ENCODE measurements at regions not wholly inside any gene's neighbourhood (a gene's known extent, or its start where the extent isn't known, plus 50 kb on each side); places are given as distances from the start of the nearest gene placed in this dataset.

DNA sequence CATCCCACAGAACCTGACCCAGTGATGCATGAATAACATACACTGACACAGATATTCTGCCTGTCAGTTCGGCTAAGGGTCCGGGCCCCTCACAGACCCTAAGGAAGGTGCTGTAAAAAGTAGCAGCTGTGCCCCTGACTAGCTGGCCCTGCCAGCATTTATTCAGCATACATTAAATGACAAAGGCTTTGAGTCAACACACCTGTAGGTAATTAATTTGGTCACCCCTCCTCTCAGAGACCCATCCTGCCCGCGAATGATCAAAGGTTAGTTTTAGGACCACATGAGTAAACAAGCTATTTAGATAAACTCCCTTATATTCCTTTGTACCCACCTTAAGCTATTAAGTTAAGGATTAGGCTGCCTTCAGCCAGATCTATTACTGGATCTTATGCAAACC, 429.0 kb upstream of the NWD2 start:
- H3K27ac Mint-ChIP-seq, result no peak overlapping the region
- no peaks in the 10 kb centered on the region for H3K9me3 Mint-ChIP-seq
- no peak overlapping the region for H3K4me3 Mint-ChIP-seq
- H3K36me3 Mint-ChIP-seq, result no peaks in the 10 kb centered on the region
- intact Hi-C loops (cut with micrococcal nuclease), result no loop called here
- no peaks in the 10 kb centered on the region for H3K4me1 Mint-ChIP-seq (ENCODE audit: low read depth)
- ChIA-PET CTCF (no interaction called here), POLR2A (no interaction called here)
- H3K27me3 Mint-ChIP-seq, result no peaks in the 10 kb centered on the region
- no peak for DNase-seq

GRCh38 chr4:36823199-36823967, 421.2 kb upstream of the NWD2 start:
- no peaks in the 10 kb centered on the region for H3K4me1 Mint-ChIP-seq (ENCODE audit: low read depth)
- ChIA-PET CTCF (no interaction called here), POLR2A (no interaction called here)
- DNase-seq, result no peak
- H3K27me3 Mint-ChIP-seq, result no peaks in the 10 kb centered on the region
- peaks cover 4% of the 10 kb centered on the region for H3K9me3 Mint-ChIP-seq
- no peak overlapping the region for H3K27ac Mint-ChIP-seq
- H3K4me3 Mint-ChIP-seq, result no peak overlapping the region
- H3K36me3 Mint-ChIP-seq, result no peaks in the 10 kb centered on the region
- intact Hi-C loops (cut with micrococcal nuclease), result no loop called here

DNA sequence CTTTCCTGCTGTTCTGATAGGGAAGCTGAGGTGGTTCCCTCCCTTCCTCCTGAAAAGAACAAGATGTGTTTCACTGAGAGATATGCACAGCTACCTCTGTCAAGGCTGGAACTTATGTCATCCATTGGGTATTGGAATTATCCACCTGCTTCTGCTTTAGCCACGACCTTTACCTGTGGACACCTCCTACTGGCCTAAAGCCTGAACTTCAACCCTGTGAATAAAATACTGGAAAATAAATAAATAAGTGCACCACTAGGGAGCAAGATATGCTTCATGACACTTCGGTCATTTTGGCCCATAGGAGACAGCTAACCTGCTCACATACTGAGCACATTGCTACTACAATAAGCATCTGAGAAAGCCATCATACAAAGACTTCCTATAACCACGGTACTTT, 419.9 kb upstream of the NWD2 start:
- ChIA-PET CTCF (no interaction called here), POLR2A (no interaction called here)
- DNase-seq, result no peak
- peaks cover 4% of the 10 kb centered on the region for H3K9me3 Mint-ChIP-seq
- intact Hi-C loops (cut with micrococcal nuclease), result no loop called here
- H3K4me1 Mint-ChIP-seq (ENCODE audit: low read depth), result no peaks in the 10 kb centered on the region
- H3K4me3 Mint-ChIP-seq, result no peak overlapping the region
- H3K27me3 Mint-ChIP-seq, result no peaks in the 10 kb centered on the region
- H3K27ac Mint-ChIP-seq, result no peak overlapping the region
- H3K36me3 Mint-ChIP-seq, result no peaks in the 10 kb centered on the region

DNA sequence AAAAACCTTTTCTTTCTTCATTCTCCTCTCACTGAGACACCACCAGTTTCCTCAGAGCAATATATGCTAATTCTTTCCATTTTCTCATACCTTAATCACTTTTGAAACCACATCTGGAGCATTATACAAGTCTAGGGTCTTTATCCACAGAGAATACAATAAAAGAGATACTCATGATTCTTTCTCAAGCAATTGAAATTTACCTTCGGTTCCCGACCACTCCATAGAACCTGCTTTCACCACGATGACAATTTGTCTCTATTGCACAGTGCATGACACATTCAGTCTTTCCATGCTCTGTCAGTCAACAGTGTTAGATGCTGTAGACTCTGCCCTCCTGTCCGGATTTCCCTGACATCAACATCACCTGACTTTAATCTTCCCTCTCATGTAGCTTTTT, 409.3 kb upstream of the NWD2 start:
- no peak for DNase-seq
- ChIA-PET CTCF (no interaction called here), POLR2A (no interaction called here)
- Mint-ChIP-seq H3K36me3 (no peaks in the 10 kb centered on the region), H3K9me3 (no peaks in the 10 kb centered on the region), H3K27ac (no peak overlapping the region), H3K4me3 (no peak overlapping the region), H3K4me1 (ENCODE audit: low read depth) (no peaks in the 10 kb centered on the region), H3K27me3 (no peaks in the 10 kb centered on the region)
- intact Hi-C loops (cut with micrococcal nuclease), result no loop called here

GRCh38 chr4:36841583-36842326, 402.8 kb upstream of the NWD2 start:
- Mint-ChIP-seq H3K27ac (no peak overlapping the region), H3K9me3 (no peaks in the 10 kb centered on the region), H3K4me1 (ENCODE audit: low read depth) (no peaks in the 10 kb centered on the region), H3K4me3 (no peak overlapping the region), H3K36me3 (no peaks in the 10 kb centered on the region), H3K27me3 (no peaks in the 10 kb centered on the region)
- POLR2A ChIA-PET, result no interaction called here
- intact Hi-C loops (cut with micrococcal nuclease), result no loop called here
- CTCF ChIA-PET, result no interaction called here
- no peak for DNase-seq

DNA sequence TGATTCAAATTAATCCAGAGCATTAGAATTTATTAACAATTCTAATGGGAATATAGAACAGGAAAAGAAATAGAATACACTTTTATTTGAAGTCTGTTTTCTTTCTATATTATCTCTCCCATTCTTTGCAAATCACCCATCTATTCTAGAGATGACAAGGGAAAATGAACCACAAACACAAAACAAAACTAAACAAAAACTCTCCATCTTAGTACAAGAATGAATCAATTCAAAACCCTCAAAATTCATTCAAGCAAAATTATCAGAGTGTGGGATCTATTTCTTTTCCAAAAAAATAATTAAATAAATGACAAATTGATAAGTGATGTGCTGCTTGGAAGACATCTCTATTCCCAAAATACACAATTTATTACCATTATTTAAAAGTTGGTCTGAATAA, 400.1 kb upstream of the NWD2 start:
- no peaks in the 10 kb centered on the region for H3K4me1 Mint-ChIP-seq (ENCODE audit: low read depth)
- no peak overlapping the region for H3K27ac Mint-ChIP-seq
- intact Hi-C loops (cut with micrococcal nuclease), result no loop called here
- H3K4me3 Mint-ChIP-seq, result no peak overlapping the region
- H3K27me3 Mint-ChIP-seq, result no peaks in the 10 kb centered on the region
- DNase-seq, result no peak
- ChIA-PET CTCF (no interaction called here), POLR2A (no interaction called here)
- no peaks in the 10 kb centered on the region for H3K9me3 Mint-ChIP-seq
- no peaks in the 10 kb centered on the region for H3K36me3 Mint-ChIP-seq

GRCh38 chr4:36852856-36853255, 391.7 kb upstream of the NWD2 start:
- CTCF ChIA-PET, result no interaction called here

DNA sequence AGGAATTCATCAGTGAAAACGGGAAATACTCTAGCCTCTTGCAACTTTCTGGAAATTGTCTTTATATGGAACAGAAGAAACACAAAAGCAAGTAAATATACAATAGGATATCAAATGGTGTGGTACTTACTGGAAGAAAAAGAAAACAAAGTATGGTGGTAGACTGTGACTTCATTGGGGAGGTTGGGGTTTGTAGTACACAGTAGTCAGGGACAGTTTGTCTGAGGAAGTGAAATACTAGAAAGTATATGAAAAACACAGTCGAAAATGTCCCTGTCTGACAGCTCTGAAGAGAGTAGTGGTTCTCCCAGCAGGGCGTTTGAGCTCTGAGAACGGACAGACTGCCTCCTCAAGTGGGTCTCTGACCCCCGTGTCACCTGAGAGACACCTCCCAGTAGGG, 390.0 kb upstream of the NWD2 start:
- intact Hi-C loops (cut with micrococcal nuclease), result no loop called here
- POLR2A ChIA-PET, result no interaction called here
- H3K4me1 Mint-ChIP-seq (ENCODE audit: low read depth), result no peaks in the 10 kb centered on the region
- H3K9me3 Mint-ChIP-seq, result peaks cover 9% of the 10 kb centered on the region
- no peak overlapping the region for H3K4me3 Mint-ChIP-seq
- no peaks in the 10 kb centered on the region for H3K36me3 Mint-ChIP-seq
- DNase-seq, result no peak
- no peaks in the 10 kb centered on the region for H3K27me3 Mint-ChIP-seq
- no peak overlapping the region for H3K27ac Mint-ChIP-seq
- CTCF ChIA-PET, result no interaction called here

More at GRCh38 chr4:36852856-36853255, 391.7 kb upstream of the NWD2 start:
- no peaks in the 10 kb centered on the region for H3K9me3 Mint-ChIP-seq
- DNase-seq, result no peak
- H3K27ac Mint-ChIP-seq, result no peak overlapping the region
- no peaks in the 10 kb centered on the region for H3K4me1 Mint-ChIP-seq (ENCODE audit: low read depth)
- no peak overlapping the region for H3K4me3 Mint-ChIP-seq
- H3K36me3 Mint-ChIP-seq, result no peaks in the 10 kb centered on the region
- no peaks in the 10 kb centered on the region for H3K27me3 Mint-ChIP-seq
- POLR2A ChIA-PET, result no interaction called here
- intact Hi-C loops (cut with micrococcal nuclease), result no loop called here

GRCh38 chr4:36863601-36864000, 380.9 kb upstream of the NWD2 start:
- peaks cover 9% of the 10 kb centered on the region for H3K9me3 Mint-ChIP-seq
- H3K27ac Mint-ChIP-seq, result no peak overlapping the region
- ChIA-PET CTCF (no interaction called here), POLR2A (no interaction called here)
- intact Hi-C loops (cut with micrococcal nuclease), result no loop called here
- no peak overlapping the region for H3K4me3 Mint-ChIP-seq
- no peaks in the 10 kb centered on the region for H3K27me3 Mint-ChIP-seq
- H3K4me1 Mint-ChIP-seq (ENCODE audit: low read depth), result no peaks in the 10 kb centered on the region
- H3K36me3 Mint-ChIP-seq, result no peaks in the 10 kb centered on the region
- DNase-seq, result no peak

- CTCF ChIA-PET, result no interaction called here
Measured at GRCh38 chr4:36870121-36870520, 374.4 kb upstream of the NWD2 start.

GRCh38 chr4:36872679-36873078, 371.9 kb upstream of the NWD2 start:
- H3K4me1 Mint-ChIP-seq (ENCODE audit: low read depth), result no peaks in the 10 kb centered on the region
- H3K27ac Mint-ChIP-seq, result no peak overlapping the region
- H3K4me3 Mint-ChIP-seq, result no peak overlapping the region
- intact Hi-C loops (cut with micrococcal nuclease), result no loop called here
- no peak for DNase-seq
- POLR2A ChIA-PET, result no interaction called here
- H3K9me3 Mint-ChIP-seq, result no peaks in the 10 kb centered on the region
- no peaks in the 10 kb centered on the region for H3K27me3 Mint-ChIP-seq
- H3K36me3 Mint-ChIP-seq, result no peaks in the 10 kb centered on the region
- CTCF ChIA-PET, result no interaction called here

More at GRCh38 chr4:36870121-36870520, 374.4 kb upstream of the NWD2 start:
- H3K9me3 Mint-ChIP-seq, result no peaks in the 10 kb centered on the region
- intact Hi-C loops (cut with micrococcal nuclease), result no loop called here
- DNase-seq, result no peak
- no peak overlapping the region for H3K27ac Mint-ChIP-seq
- POLR2A ChIA-PET, result no interaction called here
- no peaks in the 10 kb centered on the region for H3K27me3 Mint-ChIP-seq
- H3K4me3 Mint-ChIP-seq, result no peak overlapping the region
- no peaks in the 10 kb centered on the region for H3K4me1 Mint-ChIP-seq (ENCODE audit: low read depth)
- no peaks in the 10 kb centered on the region for H3K36me3 Mint-ChIP-seq

- Mint-ChIP-seq H3K4me1 (ENCODE audit: low read depth) (no peaks in the 10 kb centered on the region), H3K27me3 (no peaks in the 10 kb centered on the region), H3K9me3 (no peaks in the 10 kb centered on the region), H3K27ac (no peak overlapping the region), H3K4me3 (no peak overlapping the region), H3K36me3 (no peaks in the 10 kb centered on the region)
- ChIA-PET CTCF (no interaction called here), POLR2A (no interaction called here)
- DNase-seq, result no peak
- intact Hi-C loops (cut with micrococcal nuclease), result no loop called here
Measured at GRCh38 chr4:36884151-36884550, 360.4 kb upstream of the NWD2 start.

- ChIA-PET CTCF (no interaction called here), POLR2A (no interaction called here)
- Mint-ChIP-seq H3K36me3 (no peaks in the 10 kb centered on the region), H3K27ac (no peak overlapping the region), H3K27me3 (no peaks in the 10 kb centered on the region), H3K4me1 (ENCODE audit: low read depth) (no peaks in the 10 kb centered on the region), H3K9me3 (no peaks in the 10 kb centered on the region), H3K4me3 (no peak overlapping the region)
- intact Hi-C loops (cut with micrococcal nuclease), result no loop called here
- DNase-seq, result no peak
Measured at GRCh38 chr4:36891971-36892370, 352.6 kb upstream of the NWD2 start.

Data from activated CD4-positive, alpha-beta memory T cell treated with anti-CD3 and anti-CD28 coated beads for 36 hours (primary cell).